ENCODE measurements at regions not wholly inside any gene's neighbourhood (a gene's known extent, or its start where the extent isn't known, plus 50 kb on each side); places are given as distances from the start of the nearest gene placed in this dataset.

- DNase-seq, result peak in 1 of 3 experiments; percentile 13
Measured at GRCh38 chr11:111137846-111138245, 107.7 kb upstream of the POU2AF2 start.

GRCh38 chr11:111135778-111136570 lies 109.6 kb upstream of the POU2AF2 start:
- DNase-seq, result no peak

GRCh38 chr11:111135101-111135500 lies 110.4 kb upstream of the POU2AF2 start:
- peak in 2 of 3 experiments; percentile 65 to 88 for DNase-seq

- no peak for DNase-seq
Measured at GRCh38 chr11:111128076-111128870, 117.3 kb upstream of the POU2AF2 start.

- no peak for DNase-seq
Measured at GRCh38 chr11:111124724-111125123, 120.8 kb upstream of the POU2AF2 start.

GRCh38 chr11:111123463-111124398 lies 121.8 kb upstream of the POU2AF2 start:
- no peak for DNase-seq

- DNase-seq, result no peak
Measured at GRCh38 chr11:111120696-111121302, 124.7 kb upstream of the POU2AF2 start.

- no peak for DNase-seq
Measured at GRCh38 chr11:111120161-111120560, 125.4 kb upstream of the POU2AF2 start.

GRCh38 chr11:111119751-111120150 lies 125.8 kb upstream of the POU2AF2 start:
- no peak for DNase-seq

- DNase-seq, result no peak
Measured at GRCh38 chr11:111115890-111116289, 129.6 kb upstream of the POU2AF2 start.

- no peak for DNase-seq
Measured at GRCh38 chr11:111114091-111114490, 131.4 kb upstream of the POU2AF2 start.

- no peak for DNase-seq
Measured at GRCh38 chr11:111112614-111113013, 132.9 kb upstream of the POU2AF2 start.

- DNase-seq, result no peak
Measured at GRCh38 chr11:111107501-111107900, 138.0 kb upstream of the POU2AF2 start.

GRCh38 chr11:111106641-111107040 lies 138.9 kb upstream of the POU2AF2 start:
- no peak for DNase-seq

- no peak for DNase-seq
Measured at GRCh38 chr11:111105566-111105965, 140.0 kb upstream of the POU2AF2 start.

GRCh38 chr11:111104185-111104584 lies 141.3 kb upstream of the POU2AF2 start:
- no peak for DNase-seq

GRCh38 chr11:111101881-111102280 lies 143.6 kb upstream of the POU2AF2 start:
- no peak for DNase-seq

GRCh38 chr11:111099028-111099713 lies 146.4 kb upstream of the POU2AF2 start:
- no peak for DNase-seq

- DNase-seq, result no peak
Measured at GRCh38 chr11:111098091-111098490, 147.4 kb upstream of the POU2AF2 start.

GRCh38 chr11:111097191-111097590 lies 148.3 kb upstream of the POU2AF2 start:
- no peak for DNase-seq

- DNase-seq, result no peak
Measured at GRCh38 chr11:111095327-111095726, 150.2 kb upstream of the POU2AF2 start.

- DNase-seq, result no peak
Measured at GRCh38 chr11:111093061-111093460, 152.5 kb upstream of the POU2AF2 start.

Data from NCI-H1417 (cell line).